HG03108 (cell line): ENCODE measurements at regions not wholly inside any gene's neighbourhood (a gene's known extent, or its start where the extent isn't known, plus 50 kb on each side); places are given as distances from the start of the nearest gene placed in this dataset.
"Not testable (repeated sequence)": the region's sequence is repeated elsewhere in the genome, so short reads cannot be mapped to it uniquely, and the experiment has no call there.

Experiments used
- ATAC-seq: cut with Tn5 transposase; IDR thresholded peaks from one replicate; pipeline ENCODE4 v1.9.1; 2021; ENCODE audit warnings: moderate library complexity; ENCODE audit not compliant: unreplicated experiment

- not testable (repeated sequence) for ATAC-seq
Measured at GRCh38 chr4:126201251-126202138, 886.7 kb downstream of the FAT4 start.

GRCh38 chr4:126202226-126202625 is 887.5 kb downstream of the FAT4 start:
- ATAC-seq = no peak

- no peak for ATAC-seq
Measured at GRCh38 chr4:126207910-126208309, 893.2 kb downstream of the FAT4 start.

- ATAC-seq = no peak
Measured at GRCh38 chr4:126209147-126209546, 894.4 kb downstream of the FAT4 start.

- no peak for ATAC-seq
Measured at GRCh38 chr4:126213996-126214395, 899.2 kb downstream of the FAT4 start.

- no peak for ATAC-seq
Measured at GRCh38 chr4:126215759-126216158, 901.0 kb downstream of the FAT4 start.

GRCh38 chr4:126216611-126217010 is 901.9 kb downstream of the FAT4 start:
- no peak for ATAC-seq

GRCh38 chr4:126221282-126221681 is 906.5 kb downstream of the FAT4 start:
- no peak for ATAC-seq

GRCh38 chr4:126221717-126222340 is 907.1 kb downstream of the FAT4 start:
- ATAC-seq = no peak

GRCh38 chr4:126223784-126224407 is 909.1 kb downstream of the FAT4 start:
- no peak for ATAC-seq

GRCh38 chr4:126227428-126227827 is 912.7 kb downstream of the FAT4 start:
- ATAC-seq = no peak

- ATAC-seq = no peak
Measured at GRCh38 chr4:126230269-126230668, 915.5 kb downstream of the FAT4 start.

- no peak for ATAC-seq
Measured at GRCh38 chr4:126233483-126233882, 918.7 kb downstream of the FAT4 start.

- ATAC-seq = no peak
Measured at GRCh38 chr4:126238013-126238412, 923.3 kb downstream of the FAT4 start.

GRCh38 chr4:126241634-126242033 is 926.9 kb downstream of the FAT4 start:
- ATAC-seq = no peak

GRCh38 chr4:126242679-126243390 is 928.1 kb downstream of the FAT4 start:
- no peak for ATAC-seq

- no peak for ATAC-seq
Measured at GRCh38 chr4:126247409-126247808, 932.7 kb downstream of the FAT4 start.

GRCh38 chr4:126250006-126250405 is 935.3 kb downstream of the FAT4 start:
- ATAC-seq = no peak

- ATAC-seq = no peak
Measured at GRCh38 chr4:126251169-126251568, 936.4 kb downstream of the FAT4 start.

GRCh38 chr4:126262665-126263064 is 947.9 kb downstream of the FAT4 start:
- no peak for ATAC-seq

- no peak for ATAC-seq
Measured at GRCh38 chr4:126264839-126265238, 950.1 kb downstream of the FAT4 start.
